SK-N-SH treated with all-trans-retinoic acid at 6 μM for 48 hours (cell line): ENCODE measurements at regions not wholly inside any gene's neighbourhood (a gene's known extent, or its start where the extent isn't known, plus 50 kb on each side); places are given as distances from the start of the nearest gene placed in this dataset.

Experiments used
- ATAC-seq: fragments of 200-7000 bp; cut with Tn5 transposase; 3 replicates; pipeline ENCODE4 v1.9.1; 2020; ENCODE audit warnings: mild to moderate bottlenecking, moderate library complexity
- ARNTL ChIP-seq: fragments of 450-650 bp; formaldehyde crosslinking; IDR thresholded peaks from 2 replicates; pipeline ENCODE4 v1.5.0; 2020; ENCODE audit warnings: low read depth, mild to moderate bottlenecking, moderate library complexity, borderline replicate concordance
- BACH2 ChIP-seq: fragments of 250-450 bp; sonication (Bioruptor Pico); IDR thresholded peaks from 2 replicates; pipeline ENCODE4 v1.9.0; 2021; ENCODE audit warnings: mild to moderate bottlenecking, borderline replicate concordance
- CREB5 ChIP-seq: fragments of 250-450 bp; sonication (Bioruptor Pico); IDR thresholded peaks from 2 replicates; pipeline ENCODE4 v1.5.1; 2020; ENCODE audit warnings: low read depth, mild to moderate bottlenecking, moderate library complexity
- CSDC2 ChIP-seq: fragments of 250-450 bp; sonication (Bioruptor Pico); IDR thresholded peaks from 2 replicates; pipeline ENCODE4 v1.5.0; 2020; ENCODE audit warnings: mild to moderate bottlenecking, moderate library complexity
- ESRRG ChIP-seq: fragments of 250-450 bp; sonication (Bioruptor Pico); IDR thresholded peaks from 2 replicates; pipeline ENCODE4 v1.6.1; 2021; ENCODE audit warnings: mild to moderate bottlenecking
- GLIS3 ChIP-seq: fragments of 250-450 bp; sonication (Bioruptor Pico); IDR thresholded peaks from 2 replicates; pipeline ENCODE4 v1.5.0; 2020; ENCODE audit warnings: mild to moderate bottlenecking, moderate library complexity
- ISL1 ChIP-seq: fragments of 250-450 bp; sonication (Bioruptor Pico); IDR thresholded peaks from 2 replicates; pipeline ENCODE4 v2.1.2; 2022; ENCODE audit warnings: mild to moderate bottlenecking, moderate library complexity
- OSR1 ChIP-seq: fragments of 250-450 bp; sonication (Bioruptor Pico); IDR thresholded peaks from 2 replicates; pipeline ENCODE4 v1.8.0; 2022; ENCODE audit warnings: moderate library complexity, mild to moderate bottlenecking, inconsistent platforms
- PATZ1 ChIP-seq: fragments of 250-450 bp; sonication (Bioruptor Pico); IDR thresholded peaks from 2 replicates; pipeline ENCODE4 v1.8.0; 2020; ENCODE audit warnings: mild to moderate bottlenecking, moderate library complexity, borderline replicate concordance
- POU6F1 ChIP-seq: fragments of 250-450 bp; sonication (Bioruptor Pico); IDR thresholded peaks from 2 replicates; pipeline ENCODE4 v1.8.0; 2021; ENCODE audit warnings: low read depth, mild to moderate bottlenecking, moderate library complexity, borderline replicate concordance
- RARB ChIP-seq: fragments of 250-450 bp; sonication (Bioruptor Pico); IDR thresholded peaks from 2 replicates; pipeline ENCODE4 v1.8.0; 2021; ENCODE audit warnings: mild to moderate bottlenecking, moderate library complexity
- SNAI2 ChIP-seq: fragments of 250-450 bp; sonication (Bioruptor Pico); IDR thresholded peaks from 2 replicates; pipeline ENCODE4 v1.5.0; 2020; ENCODE audit warnings: mild to moderate bottlenecking, moderate library complexity
- TCF4 ChIP-seq: fragments of 250-450 bp; sonication (Bioruptor Pico); IDR thresholded peaks from 2 replicates; pipeline ENCODE4 v1.8.0; 2021; ENCODE audit warnings: mild to moderate bottlenecking, moderate library complexity, borderline replicate concordance
- TOX ChIP-seq: fragments of 250-450 bp; sonication (Bioruptor Pico); IDR thresholded peaks from 2 replicates; pipeline ENCODE4 v1.8.0; 2021; ENCODE audit warnings: mild to moderate bottlenecking, moderate library complexity, borderline replicate concordance
- TSHZ2 ChIP-seq: fragments of 250-450 bp; sonication (Bioruptor Pico); IDR thresholded peaks from 2 replicates; pipeline ENCODE4 v1.5.0; 2020; ENCODE audit warnings: mild to moderate bottlenecking, moderate library complexity
- ZC3H10 ChIP-seq: fragments of 250-450 bp; sonication (Bioruptor Pico); IDR thresholded peaks from 2 replicates; pipeline ENCODE4 v1.5.1; 2021; ENCODE audit warnings: mild to moderate bottlenecking, moderate library complexity
- ZFP3 ChIP-seq: fragments of 250-450 bp; sonication (Bioruptor Pico); IDR thresholded peaks from 2 replicates; pipeline ENCODE4 v1.5.0; 2020; ENCODE audit warnings: mild to moderate bottlenecking, moderate library complexity
- ZFP30 ChIP-seq: fragments of 450-650 bp; formaldehyde crosslinking; IDR thresholded peaks from 2 replicates; pipeline ENCODE4 v1.5.0; 2022; ENCODE audit warnings: mild to moderate bottlenecking, moderate library complexity
- ZNF565 ChIP-seq: fragments of 450-650 bp; formaldehyde crosslinking; conservative IDR thresholded peaks from 2 replicates; pipeline ENCODE4 v1.5.0; 2020; ENCODE audit warnings: low read depth, mild to moderate bottlenecking, moderate library complexity
- ZNF70 ChIP-seq: fragments of 450-650 bp; formaldehyde crosslinking; IDR thresholded peaks from 2 replicates; pipeline ENCODE4 v1.5.0; 2020; ENCODE audit warnings: mild to moderate bottlenecking, moderate library complexity

GRCh38 chr9:108800632-108801099 is 55.1 kb downstream of the ACTL7B start:
- ATAC-seq: no peak
- TF ChIP-seq OSR1: no peak
- no peak for TF ChIP-seq TSHZ2 (CRISPR knock-in tag)
- no peak for TF ChIP-seq ZC3H10 (CRISPR knock-in tag)
- TF ChIP-seq TOX: no peak
- no peak for TF ChIP-seq POU6F1 (CRISPR knock-in tag)
- no peak for TF ChIP-seq PATZ1 (CRISPR knock-in tag)
- TF ChIP-seq GLIS3 (CRISPR knock-in tag): no peak
- TF ChIP-seq ZNF70 (CRISPR knock-in tag): no peak
- TF ChIP-seq ZFP30 (CRISPR knock-in tag): no peak
- no peak for TF ChIP-seq ISL1 (CRISPR knock-in tag)
- no peak for TF ChIP-seq ZFP3 (CRISPR knock-in tag)
- TF ChIP-seq CSDC2 (CRISPR knock-in tag): no peak
- TF ChIP-seq ZNF565 (CRISPR knock-in tag): no peak
- no peak for TF ChIP-seq RARB (CRISPR knock-in tag)

- no peak for ATAC-seq
- no peak for TF ChIP-seq ESRRG (CRISPR knock-in tag)
- no peak for TF ChIP-seq TCF4 (CRISPR knock-in tag)
- no peak for TF ChIP-seq CREB5 (CRISPR knock-in tag)
- no peak for TF ChIP-seq SNAI2
- no peak for TF ChIP-seq ZC3H10 (CRISPR knock-in tag)
- no peak for TF ChIP-seq ISL1 (CRISPR knock-in tag)
These were observed 62.2 kb downstream of the ACTL7B start for GRCh38 chr9:108793573-108793972.

GRCh38 chr9:108789742-108790141 is 66.0 kb downstream of the ACTL7B start:
- TF ChIP-seq BACH2 (CRISPR knock-in tag) (no peak), SNAI2 (no peak)
- no peak for ATAC-seq

GRCh38 chr9:108787690-108788048 is 68.1 kb downstream of the ACTL7B start:
- ATAC-seq: no peak
- TF ChIP-seq ZC3H10 (CRISPR knock-in tag): no peak
- TF ChIP-seq OSR1: no peak
- no peak for TF ChIP-seq ARNTL (CRISPR knock-in tag)

GRCh38 chr9:108786901-108787689 is 68.7 kb downstream of the ACTL7B start:
- ATAC-seq: no peak; the same call in 1 of the 3 replicates
- no peak for TF ChIP-seq OSR1
- TF ChIP-seq GLIS3 (CRISPR knock-in tag): no peak
- no peak for TF ChIP-seq TSHZ2 (CRISPR knock-in tag)
